Hindlimb muscle (tissue), 1 donor: ENCODE measurements at regions not wholly inside any gene's neighbourhood (a gene's known extent, or its start where the extent isn't known, plus 50 kb on each side); places are given as distances from the start of the nearest gene placed in this dataset.

ENCODE experiments used
- DNase-seq: peaks from one replicate; pipeline ENCODE4 v3.0.0-alpha.2; 2013

DNA sequence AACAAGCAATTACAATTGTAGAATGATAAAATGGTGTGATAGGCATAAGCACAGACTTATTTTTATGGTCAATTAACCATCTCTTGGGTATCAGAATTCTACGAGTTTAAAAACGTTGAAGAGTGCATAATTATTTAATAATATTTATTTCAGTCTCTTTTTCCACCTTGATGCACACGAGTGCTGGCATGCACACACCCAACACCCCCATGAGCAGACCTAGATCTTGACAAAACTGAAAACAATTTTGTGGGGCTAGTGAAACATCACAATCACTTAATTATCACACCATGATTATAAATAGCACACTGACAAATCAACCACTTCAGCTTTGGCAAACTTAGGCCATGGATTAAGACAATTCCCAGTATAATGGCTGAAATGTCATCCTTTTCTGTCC lies 61.0 kb upstream of the RFC3 start:
- no peak for DNase-seq

DNA sequence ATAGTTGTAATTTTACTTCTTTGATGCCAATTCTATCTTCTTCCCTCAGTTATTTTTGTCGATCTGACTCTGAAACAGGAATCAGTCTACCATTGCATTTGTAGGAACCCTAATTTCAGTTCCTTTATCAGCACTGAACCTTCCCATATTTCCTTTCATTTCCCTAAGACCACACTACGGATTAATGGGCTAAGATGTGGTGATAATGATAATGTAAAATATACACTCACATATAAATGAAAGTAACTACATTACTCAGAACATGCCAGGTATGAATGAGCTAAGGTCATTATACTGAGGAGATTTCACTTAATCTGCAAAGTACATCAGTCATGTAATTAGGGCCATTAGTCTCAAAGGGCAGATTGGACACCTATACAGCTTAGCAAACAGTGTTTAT lies 60.2 kb upstream of the RFC3 start:
- no peak for DNase-seq

GRCh38 chr13:33758113-33758512 lies 59.8 kb upstream of the RFC3 start:
- no peak for DNase-seq

GRCh38 chr13:33761740-33762139 lies 56.2 kb upstream of the RFC3 start:
- DNase-seq = no peak

- no peak for DNase-seq
Measured at GRCh38 chr13:33763021-33763420, 54.9 kb upstream of the RFC3 start.

DNA sequence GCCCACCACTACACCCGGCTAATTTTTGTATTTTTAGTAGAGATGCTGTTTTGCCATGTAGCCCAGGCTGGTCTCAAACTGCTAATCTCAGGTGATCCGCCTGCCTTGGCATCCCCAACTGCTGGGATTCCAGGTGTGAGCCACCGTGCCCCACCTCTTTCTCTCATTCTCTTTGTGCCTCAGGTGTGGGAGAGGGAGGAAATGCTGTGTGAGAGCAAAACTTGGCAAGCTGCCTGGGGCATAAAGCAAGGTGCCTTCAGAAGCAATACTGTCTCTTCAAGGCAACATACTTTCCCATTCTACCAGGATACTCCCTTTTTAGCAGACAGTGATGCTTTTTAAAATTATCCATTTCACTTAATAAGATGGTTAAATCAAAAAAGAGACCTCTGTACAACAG lies 53.2 kb upstream of the RFC3 start:
- no peak for DNase-seq

GRCh38 chr13:33766329-33767123 lies 51.4 kb upstream of the RFC3 start:
- no peak for DNase-seq

GRCh38 chr13:33767140-33767539 lies 50.8 kb upstream of the RFC3 start:
- DNase-seq = no peak
